ENCODE measurements at regions not wholly inside any gene's neighbourhood (a gene's known extent, or its start where the extent isn't known, plus 50 kb on each side); places are given as distances from the start of the nearest gene placed in this dataset.

DNA sequence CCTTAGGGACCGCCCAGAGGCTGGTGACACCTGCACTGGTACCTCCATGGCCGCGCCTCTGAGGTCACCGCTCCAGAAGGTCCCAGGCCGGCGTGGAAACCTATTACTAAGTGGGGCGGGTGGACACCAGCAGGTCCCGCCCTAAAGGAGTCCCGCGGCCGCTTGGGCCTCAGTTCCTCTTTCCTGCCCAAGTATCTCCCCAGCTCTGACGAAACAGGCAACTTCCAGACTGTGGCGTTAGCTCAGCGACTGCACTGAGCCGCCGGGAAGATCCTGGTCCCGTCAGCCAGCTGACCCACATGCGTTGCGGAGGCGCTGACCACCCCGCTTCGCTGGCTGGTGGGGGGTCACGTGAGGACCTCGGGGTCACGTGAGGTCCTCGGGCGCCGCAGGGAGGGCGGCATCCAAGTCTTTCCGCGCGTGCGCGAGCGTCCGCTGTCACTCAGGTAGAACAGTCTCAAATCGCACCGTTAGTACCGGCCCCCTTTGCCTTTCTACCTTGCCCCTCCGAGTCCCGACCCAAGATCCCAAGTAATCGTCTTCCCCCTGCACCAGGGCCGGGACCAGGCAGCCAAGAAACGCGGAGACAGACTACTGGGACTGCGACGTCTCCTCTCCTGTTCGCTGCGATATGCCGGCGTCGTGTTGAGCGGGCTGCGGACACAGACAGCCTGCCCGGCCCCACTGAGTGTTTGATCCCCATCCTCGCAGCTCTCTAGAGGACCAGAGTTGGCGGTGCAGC, 53.7 kb upstream of the KDM4C start:
- H3K4me3 ChIP-seq: peak overlapping the region; percentile 73
- no peak for TF ChIP-seq EZH2 (IDR thresholded peaks at IDR 0.05; ENCODE audit: insufficient read depth, poor library complexity, severe bottlenecking)
- no peak for TF ChIP-seq EZH2phosphoT487 (IDR thresholded peaks at IDR 0.05; ENCODE audit: insufficient read depth, low read depth)
- no peak overlapping the region for H3K27ac ChIP-seq
- in situ Hi-C loops (cut with MboI): no loop called here
- H3F3A ChIP-seq (ENCODE audit: insufficient read depth): no peaks in the 10 kb centered on the region
- peak overlapping the region; percentile 98 for H2AFZ ChIP-seq
- no peaks in the 10 kb centered on the region for H3K36me3 ChIP-seq (ENCODE audit: low read depth)
- no peaks in the 10 kb centered on the region for H3K27me3 ChIP-seq (replicated peaks; ENCODE audit: insufficient read depth)
- peak; percentile 87 for DNase-seq
- H3K9me3 ChIP-seq (ENCODE audit: low read depth): no peaks in the 10 kb centered on the region
- no peaks in the 10 kb centered on the region for H4K20me1 ChIP-seq (ENCODE audit: insufficient read depth)
- H3K4me1 ChIP-seq (ENCODE audit: insufficient read depth): no peaks in the 10 kb centered on the region
- WGBS, 2 experiments (ENCODE audit: low coverage in 1 of 2, low lambda C conversion rate in 2 of 2, missing lambda C conversion rate in 2 of 2): 5 to 6% methylated on average over 51 to 57 of the region's 57 CpGs
- H3K9me2 ChIP-seq (ENCODE audit: insufficient read depth): no peaks in the 10 kb centered on the region
- H3K9ac ChIP-seq: peak overlapping the region; percentile 71
- H3K79me2 ChIP-seq (ENCODE audit: insufficient read depth): no peaks in the 10 kb centered on the region
- peak overlapping the region; percentile 84 for H3K4me2 ChIP-seq (ENCODE audit: unreplicated experiment)

DNA sequence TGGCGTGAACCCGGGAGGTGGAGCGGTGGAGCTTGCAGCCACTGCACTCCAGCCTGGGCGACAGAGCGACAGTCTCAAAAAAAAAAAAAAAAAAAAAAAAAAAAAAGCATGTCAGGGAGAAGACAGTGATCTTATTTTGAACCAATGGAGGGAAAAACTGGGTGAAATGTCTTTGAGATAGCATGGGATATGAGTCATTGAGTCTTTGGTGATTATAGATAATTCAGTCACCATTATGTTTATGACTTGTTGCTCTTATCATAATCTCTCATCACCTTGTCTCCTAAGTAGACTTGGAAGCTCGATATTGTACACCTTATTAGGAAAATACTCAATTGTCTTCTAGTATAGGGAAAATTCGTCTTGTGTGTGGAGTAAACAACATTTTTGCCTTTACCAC, 55.1 kb upstream of the KDM4C start:
- Histone ChIP-seq H3K27me3 (replicated peaks; ENCODE audit: insufficient read depth) (no peaks in the 10 kb centered on the region), H3K9ac (no peak overlapping the region), H3K27ac (no peak overlapping the region), H4K20me1 (ENCODE audit: insufficient read depth) (no peaks in the 10 kb centered on the region), H3K36me3 (ENCODE audit: low read depth) (no peaks in the 10 kb centered on the region), H3K4me2 (ENCODE audit: unreplicated experiment) (no peak overlapping the region), H3K4me3 (no peak overlapping the region), H3K9me2 (ENCODE audit: insufficient read depth) (no peaks in the 10 kb centered on the region), H3K4me1 (ENCODE audit: insufficient read depth) (no peaks in the 10 kb centered on the region), H3K79me2 (ENCODE audit: insufficient read depth) (no peaks in the 10 kb centered on the region), H2AFZ (no peak overlapping the region), H3F3A (ENCODE audit: insufficient read depth) (no peaks in the 10 kb centered on the region), H3K9me3 (ENCODE audit: low read depth) (no peaks in the 10 kb centered on the region)
- no peak for DNase-seq
- in situ Hi-C loops (cut with MboI): no loop called here
- TF ChIP-seq EZH2 (IDR thresholded peaks at IDR 0.05; ENCODE audit: insufficient read depth, poor library complexity, severe bottlenecking): no peak
- no peak for TF ChIP-seq EZH2phosphoT487 (IDR thresholded peaks at IDR 0.05; ENCODE audit: insufficient read depth, low read depth)
- WGBS, 2 experiments (ENCODE audit: low coverage in 1 of 2, low lambda C conversion rate in 2 of 2, missing lambda C conversion rate in 2 of 2): 89 to 90% methylated on average over 7 of the region's 7 CpGs

DNA sequence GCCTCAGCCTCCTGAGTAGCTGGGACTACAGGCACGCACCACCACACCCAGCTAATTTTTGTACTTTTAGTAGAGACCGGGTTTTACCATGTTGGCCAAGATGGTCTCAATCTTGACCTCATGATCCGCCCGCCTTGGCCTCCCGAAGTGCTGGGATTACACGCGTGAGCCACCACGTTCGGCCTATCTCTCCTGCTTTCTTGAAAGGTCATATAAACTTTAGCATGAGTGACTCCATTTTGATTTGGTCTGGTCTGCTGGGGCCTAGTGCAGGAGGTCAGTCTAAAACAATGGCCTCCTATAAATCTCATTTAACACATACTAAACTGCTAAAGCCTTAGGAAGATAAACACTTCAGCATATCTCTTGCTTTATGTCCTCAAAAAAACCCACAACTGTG, 50.6 kb upstream of the GLDC start:
- WGBS, 2 experiments (ENCODE audit: low coverage in 1 of 2, low lambda C conversion rate in 2 of 2, missing lambda C conversion rate in 2 of 2): 90 to 93% methylated on average over 9 of the region's 9 CpGs
- H3K27me3 ChIP-seq (replicated peaks; ENCODE audit: insufficient read depth): no peaks in the 10 kb centered on the region
- TF ChIP-seq EZH2 (IDR thresholded peaks at IDR 0.05; ENCODE audit: insufficient read depth, poor library complexity, severe bottlenecking) (no peak), EZH2phosphoT487 (IDR thresholded peaks at IDR 0.05; ENCODE audit: insufficient read depth, low read depth) (no peak)

DNA sequence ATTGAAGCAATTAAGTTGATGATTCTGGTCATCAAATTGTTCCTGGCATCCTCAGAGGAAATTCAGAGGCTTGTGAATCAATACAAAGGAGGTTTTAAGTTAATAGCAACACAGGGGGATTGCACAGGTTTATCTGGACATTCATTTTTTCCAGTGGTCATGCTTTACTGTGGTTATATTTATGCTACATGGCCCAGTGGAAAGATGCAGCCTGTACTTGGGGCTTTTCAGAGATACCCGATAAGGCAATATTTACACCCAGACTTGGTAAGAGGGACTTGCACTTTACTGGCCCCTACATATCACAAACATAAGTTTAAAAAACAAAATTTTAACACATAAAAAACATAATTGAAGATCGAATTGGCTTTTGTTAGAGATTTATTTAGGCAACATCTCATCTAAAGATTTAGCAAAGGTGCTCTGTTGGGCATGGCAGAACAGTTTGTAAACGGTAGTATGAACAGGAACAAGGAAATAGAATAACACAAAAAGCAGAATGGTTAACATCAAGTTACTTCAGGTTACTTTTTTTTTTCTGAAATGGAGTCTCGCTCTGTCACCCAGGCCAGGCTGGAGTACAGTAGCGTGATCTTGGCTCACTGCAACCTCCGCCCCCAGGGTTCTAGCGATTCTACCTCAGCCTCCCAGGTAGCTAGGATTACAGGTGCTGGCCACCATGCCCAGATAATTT, 49.7 kb upstream of the GLDC start:
- no peaks in the 10 kb centered on the region for H3K36me3 ChIP-seq (ENCODE audit: low read depth)
- no peak for DNase-seq
- no peak overlapping the region for H3K27ac ChIP-seq
- H3K79me2 ChIP-seq (ENCODE audit: insufficient read depth): no peaks in the 10 kb centered on the region
- 85 to 88% methylated on average over 7 of the region's 7 CpGs for WGBS, 2 experiments (ENCODE audit: low coverage in 1 of 2, low lambda C conversion rate in 2 of 2, missing lambda C conversion rate in 2 of 2)
- H3F3A ChIP-seq (ENCODE audit: insufficient read depth): no peaks in the 10 kb centered on the region
- no peak overlapping the region for H3K4me2 ChIP-seq (ENCODE audit: unreplicated experiment)
- in situ Hi-C loops (cut with MboI): no loop called here
- no peak overlapping the region for H3K4me3 ChIP-seq
- no peaks in the 10 kb centered on the region for H3K9me3 ChIP-seq (ENCODE audit: low read depth)
- H2AFZ ChIP-seq: no peak overlapping the region
- no peaks in the 10 kb centered on the region for H3K9me2 ChIP-seq (ENCODE audit: insufficient read depth)
- no peak for TF ChIP-seq EZH2 (IDR thresholded peaks at IDR 0.05; ENCODE audit: insufficient read depth, poor library complexity, severe bottlenecking)
- no peak for TF ChIP-seq EZH2phosphoT487 (IDR thresholded peaks at IDR 0.05; ENCODE audit: insufficient read depth, low read depth)
- H3K27me3 ChIP-seq (replicated peaks; ENCODE audit: insufficient read depth): no peaks in the 10 kb centered on the region
- no peak overlapping the region for H3K9ac ChIP-seq
- no peaks in the 10 kb centered on the region for H3K4me1 ChIP-seq (ENCODE audit: insufficient read depth)
- H4K20me1 ChIP-seq (ENCODE audit: insufficient read depth): no peaks in the 10 kb centered on the region

More for the DNA sequence above, 50.6 kb upstream of the GLDC start:
- in situ Hi-C loops (cut with MboI): no loop called here
- Histone ChIP-seq H2AFZ (no peak overlapping the region), H3K9ac (no peak overlapping the region), H4K20me1 (ENCODE audit: insufficient read depth) (no peaks in the 10 kb centered on the region), H3K79me2 (ENCODE audit: insufficient read depth) (no peaks in the 10 kb centered on the region), H3K27ac (no peak overlapping the region), H3K36me3 (ENCODE audit: low read depth) (no peaks in the 10 kb centered on the region), H3K4me1 (ENCODE audit: insufficient read depth) (no peaks in the 10 kb centered on the region), H3K4me2 (ENCODE audit: unreplicated experiment) (no peak overlapping the region), H3K4me3 (no peak overlapping the region), H3K9me2 (ENCODE audit: insufficient read depth) (no peaks in the 10 kb centered on the region), H3F3A (ENCODE audit: insufficient read depth) (no peaks in the 10 kb centered on the region), H3K9me3 (ENCODE audit: low read depth) (no peaks in the 10 kb centered on the region)
- DNase-seq: no peak
